Stimulated activated CD4-positive, alpha-beta T cell treated with anti-CD3 and anti-CD28 coated beads, Interleukin-2, amount 100 ng/mL, for 48 hours (primary cell): ENCODE measurements at regions not wholly inside any gene's neighbourhood (a gene's known extent, or its start where the extent isn't known, plus 50 kb on each side); places are given as distances from the start of the nearest gene placed in this dataset.

ENCODE experiments used
- DNase-seq, 2 donors: peaks; one replicate each; pipeline ENCODE4 v3.0.0-alpha.2; 2020

- DNase-seq, result no peak
Measured at GRCh38 chr9:35540315-35540714, 50.4 kb downstream of the RUSC2 start.

- DNase-seq, result no peak
Measured at GRCh38 chr9:35546853-35547252, 56.9 kb downstream of the RUSC2 start.

- DNase-seq, result no peak
Measured at GRCh38 chr9:35547889-35548418, 57.1 kb upstream of the TESK1 start.

- no peak for DNase-seq
Measured at GRCh38 chr9:35548571-35548970, 56.5 kb upstream of the TESK1 start.

- no peak for DNase-seq
Measured at GRCh38 chr9:35549441-35549840, 55.6 kb upstream of the TESK1 start.

- no peak for DNase-seq
Measured at GRCh38 chr9:35552376-35552775, 52.7 kb upstream of the TESK1 start.

- no peak for DNase-seq
Measured at GRCh38 chr9:35552837-35553236, 52.2 kb upstream of the TESK1 start.

- DNase-seq, result peak; percentile 20 to 27
Measured at GRCh38 chr9:35553670-35554543, 51.2 kb upstream of the TESK1 start.

GRCh38 chr9:35555246-35555701 is 49.8 kb upstream of the TESK1 start:
- DNase-seq, result no peak
